ENCODE measurements at regions not wholly inside any gene's neighbourhood (a gene's known extent, or its start where the extent isn't known, plus 50 kb on each side); places are given as distances from the start of the nearest gene placed in this dataset.

DNA sequence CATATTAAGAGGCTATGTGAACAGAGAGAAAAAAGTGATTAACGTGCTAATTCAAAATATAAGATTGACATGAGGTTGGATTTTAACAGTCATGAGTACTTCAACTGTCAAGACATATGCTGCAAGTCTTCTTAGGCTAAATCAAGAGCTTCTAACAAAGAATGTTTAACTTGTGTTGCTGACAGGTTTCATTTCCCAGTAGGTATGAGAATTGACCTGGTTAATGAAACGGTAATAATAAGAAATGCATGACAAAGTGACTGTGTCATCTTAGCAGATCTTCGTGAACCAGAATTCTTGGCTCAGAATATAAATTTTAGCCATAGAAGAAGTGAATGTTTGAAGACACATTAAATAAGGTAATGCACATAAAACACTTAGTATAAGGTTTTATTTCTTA lies 132.6 kb upstream of the PTGFR start:
- TF ChIP-seq CTCF (IDR thresholded peaks at IDR 0.05) = no peak
- DNase-seq (no peak), ATAC-seq (no peak)
- H3K4me3 ChIP-seq = no peak overlapping the region
- no peaks in the 10 kb centered on the region for H3K9me3 ChIP-seq
- intact Hi-C loops (cut with DNase I) = no loop called here
- 57 to 69% (median 63%) methylated on average over 3 of the region's 3 CpGs for WGBS, 3 donors
- no peaks in the 10 kb centered on the region for H3K36me3 ChIP-seq (ENCODE audit: insufficient read depth in 1 of 2, low read depth in 1 of 2)
- no peak overlapping the region for H3K27ac ChIP-seq
- H3K4me1 ChIP-seq = no peaks in the 10 kb centered on the region
- H3K27me3 ChIP-seq (ENCODE audit: insufficient read depth in 3 of 3, low read length in 2 of 3) = no peaks in the 10 kb centered on the region

DNA sequence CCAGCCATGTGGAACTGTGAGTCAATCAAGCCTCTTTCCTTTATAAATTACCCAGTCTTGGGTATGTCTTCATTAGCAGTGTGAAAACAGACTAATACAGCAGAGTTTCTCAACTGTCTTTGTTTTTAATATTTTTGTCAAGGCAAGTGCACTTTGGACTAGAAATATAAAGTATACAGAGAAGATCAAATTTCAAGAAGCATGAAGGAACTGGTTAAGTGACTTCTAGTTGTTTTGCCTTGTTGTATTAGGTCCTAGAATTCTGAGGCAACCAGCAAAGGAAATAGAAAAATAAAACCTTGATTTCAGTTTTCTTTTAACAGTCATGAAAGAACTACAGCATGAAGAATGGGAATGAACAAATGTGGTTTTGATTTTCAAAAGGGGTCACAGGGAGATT lies 131.1 kb upstream of the PTGFR start:
- no peaks in the 10 kb centered on the region for H3K27me3 ChIP-seq (ENCODE audit: insufficient read depth in 3 of 3, low read length in 2 of 3)
- no peaks in the 10 kb centered on the region for H3K4me1 ChIP-seq
- ATAC-seq (no peak), DNase-seq (no peak)
- no peak overlapping the region for H3K4me3 ChIP-seq
- H3K36me3 ChIP-seq (ENCODE audit: insufficient read depth in 1 of 2, low read depth in 1 of 2) = no peaks in the 10 kb centered on the region
- H3K27ac ChIP-seq = no peak overlapping the region
- no peaks in the 10 kb centered on the region for H3K9me3 ChIP-seq
- TF ChIP-seq CTCF (IDR thresholded peaks at IDR 0.05) = no peak
- intact Hi-C loops (cut with DNase I) = no loop called here

GRCh38 chr1:78360584-78360983 lies 130.2 kb upstream of the PTGFR start:
- Histone ChIP-seq H3K36me3 (ENCODE audit: insufficient read depth in 1 of 2, low read depth in 1 of 2) (no peaks in the 10 kb centered on the region), H3K4me3 (no peak overlapping the region), H3K9me3 (no peaks in the 10 kb centered on the region), H3K27ac (no peak overlapping the region), H3K4me1 (no peaks in the 10 kb centered on the region), H3K27me3 (ENCODE audit: insufficient read depth in 3 of 3, low read length in 2 of 3) (no peaks in the 10 kb centered on the region)
- intact Hi-C loops (cut with DNase I) = no loop called here
- no peak for DNase-seq
- TF ChIP-seq CTCF (IDR thresholded peaks at IDR 0.05) = no peak
- ATAC-seq = no peak

GRCh38 chr1:78367700-78368099 lies 123.1 kb upstream of the PTGFR start:
- WGBS, 3 donors = 22 to 72% (median 67%) methylated on average over 1 of the region's 1 CpG
- Histone ChIP-seq H3K36me3 (ENCODE audit: insufficient read depth in 1 of 2, low read depth in 1 of 2) (no peaks in the 10 kb centered on the region), H3K4me1 (no peaks in the 10 kb centered on the region), H3K4me3 (no peak overlapping the region), H3K9me3 (no peaks in the 10 kb centered on the region), H3K27me3 (ENCODE audit: insufficient read depth in 3 of 3, low read length in 2 of 3) (no peaks in the 10 kb centered on the region), H3K27ac (no peak overlapping the region)
- no peak for TF ChIP-seq CTCF (IDR thresholded peaks at IDR 0.05)
- intact Hi-C loops (cut with DNase I) = no loop called here
- DNase-seq = no peak
- no peak for ATAC-seq

- Histone ChIP-seq H3K4me3 (no peak overlapping the region), H3K27me3 (ENCODE audit: insufficient read depth in 3 of 3, low read length in 2 of 3) (no peaks in the 10 kb centered on the region), H3K9me3 (no peaks in the 10 kb centered on the region), H3K4me1 (no peaks in the 10 kb centered on the region), H3K36me3 (ENCODE audit: insufficient read depth in 1 of 2, low read depth in 1 of 2) (no peaks in the 10 kb centered on the region), H3K27ac (no peak overlapping the region)
- DNase-seq (no peak), ATAC-seq (no peak)
- TF ChIP-seq CTCF (IDR thresholded peaks at IDR 0.05) = no peak
- intact Hi-C loops (cut with DNase I) = no loop called here
- WGBS, 3 donors = 95 to 98% (median 96%) methylated on average over 1 of the region's 1 CpG
Observed at GRCh38 chr1:78369546-78369945, 121.2 kb upstream of the PTGFR start.

All from psoas muscle (tissue), 7 donors.